A673 (cell line): ENCODE measurements at regions not wholly inside any gene's neighbourhood (a gene's known extent, or its start where the extent isn't known, plus 50 kb on each side); places are given as distances from the start of the nearest gene placed in this dataset.

Experiments used
- BruUV-seq: library from RNA; stranded (reverse); fragments of 400-500 nt; replicated peaks from 2 replicates; lab custom pipeline; 2021; lab: Mats Ljungman, UMichigan
- CTCF ChIA-PET: fragments of 300-600 bp; sonication (Branson Sonifier 250); formaldehyde crosslinking; loops from one replicate; lab custom pipeline; 2022; ENCODE audit warnings: antibody characterized with exemption; lab: Charles Lee
- POLR2A ChIA-PET: fragments of 300-600 bp; sonication (Branson Sonifier 250); formaldehyde crosslinking; loops from one replicate; lab custom pipeline; 2022; ENCODE audit warnings: antibody characterized with exemption; ENCODE audit not compliant: low non-redundant PET; lab: Charles Lee
- DNase-seq: peaks from one replicate; pipeline ENCODE4 v3.0.0-alpha.2; 2015; ENCODE audit warnings: low spot score
- H3K27ac ChIP-seq: fragments of 200-600 bp; sonication (generic); 2 replicates; pipeline ENCODE4 v1.5.1; 2016; ENCODE audit warnings: mixed run types, low read depth, mild to moderate bottlenecking, mixed read lengths, antibody characterized with exemption, low read length; ENCODE audit not compliant: poor library complexity, severe bottlenecking
- H3K27me3 ChIP-seq: fragments of 200-600 bp; sonication (generic); replicated peaks from 2 replicates; pipeline ENCODE4 v1.6.1; 2017; ENCODE audit warnings: mixed run types, low read depth, mild to moderate bottlenecking, mixed read lengths, antibody characterized with exemption, low read length; ENCODE audit not compliant: insufficient read depth, poor library complexity
- H3K36me3 ChIP-seq: fragments of 200-600 bp; sonication (generic); 2 replicates; pipeline ENCODE4 v1.6.1; 2016; ENCODE audit warnings: mixed run types, mild to moderate bottlenecking, mixed read lengths, antibody characterized with exemption, low read length; ENCODE audit not compliant: insufficient read depth, poor library complexity, severe bottlenecking
- H3K4me1 ChIP-seq: fragments of 200-600 bp; sonication (generic); 2 replicates; pipeline ENCODE4 v1.6.1; 2017; ENCODE audit warnings: mixed run types, mild to moderate bottlenecking, mixed read lengths, antibody characterized with exemption, low read length; ENCODE audit not compliant: insufficient read depth, poor library complexity, severe bottlenecking
- H3K4me3 ChIP-seq: fragments of 200-600 bp; sonication (generic); 2 replicates; pipeline ENCODE4 v1.5.1; 2016; ENCODE audit warnings: low read depth, mixed run types, mild to moderate bottlenecking, mixed read lengths, low read length; ENCODE audit not compliant: poor library complexity, severe bottlenecking
- H3K9me3 ChIP-seq: fragments of 200-600 bp; sonication (generic); 2 replicates; pipeline ENCODE4 v1.6.1; 2016; ENCODE audit warnings: mixed run types, low read depth, mild to moderate bottlenecking, mixed read lengths, antibody characterized with exemption, low read length; ENCODE audit not compliant: poor library complexity, severe bottlenecking
- CTCF ChIP-seq: fragments of 300-800, 200-600 bp; sonication (generic); conservative IDR thresholded peaks from 2 replicates; pipeline ENCODE4 v1.5.1; 2017; ENCODE audit warnings: low read depth, mild to moderate bottlenecking, antibody characterized with exemption, low read length, moderate library complexity, mixed read lengths
- EZH2 ChIP-seq: fragments of 200-600 bp; sonication (generic); IDR thresholded peaks from 2 replicates; pipeline ENCODE4 v1.6.1; 2017; ENCODE audit warnings: borderline replicate concordance, low read depth, mild to moderate bottlenecking, mixed read lengths, antibody characterized with exemption, low read length; ENCODE audit not compliant: poor library complexity, severe bottlenecking
- intact Hi-C: fragments of 100-400 bp; cut with micrococcal nuclease; formaldehyde crosslinking; loops from one replicate; pipeline ENCODE4 v1.10.0; 2022; ENCODE audit not compliant: unreplicated experiment

GRCh38 chrX:86935988-86936387 lies 581.6 kb upstream of the KLHL4 start:
- Histone ChIP-seq H3K9me3 (no peaks in the 10 kb centered on the region), H3K27ac (no peak overlapping the region), H3K4me1 (no peaks in the 10 kb centered on the region), H3K27me3 (no peaks in the 10 kb centered on the region), H3K4me3 (no peak overlapping the region), H3K36me3 (no peaks in the 10 kb centered on the region)
- BruUV-seq: no TSS peak
- ChIA-PET CTCF (no interaction called here), POLR2A (no interaction called here)
- no peak for TF ChIP-seq EZH2
- TF ChIP-seq CTCF: no peak
- intact Hi-C loops: no loop called here
- DNase-seq: no peak

GRCh38 chrX:86946569-86946968 lies 571.0 kb upstream of the KLHL4 start:
- ChIA-PET POLR2A (no interaction called here), CTCF (no interaction called here)
- peak; percentile 28 for DNase-seq
- Histone ChIP-seq H3K27ac (no peak overlapping the region), H3K36me3 (no peaks in the 10 kb centered on the region), H3K4me1 (no peaks in the 10 kb centered on the region), H3K27me3 (no peaks in the 10 kb centered on the region), H3K9me3 (no peaks in the 10 kb centered on the region), H3K4me3 (no peak overlapping the region)
- intact Hi-C loops: loop anchor here (2.0 to 5.0 kb wide), 3 partner anchors 140 to 1334 kb away; no protein-coding TSS in a partner anchor
- no TSS peak for BruUV-seq
- TF ChIP-seq EZH2 (no peak), CTCF (peak; percentile 71)

GRCh38 chrX:86964321-86964720 lies 553.3 kb upstream of the KLHL4 start:
- intact Hi-C loops: no loop called here
- peaks cover 7% of the 10 kb centered on the region for H3K9me3 ChIP-seq
- H3K4me3 ChIP-seq: no peak overlapping the region
- DNase-seq: no peak
- no peak for TF ChIP-seq EZH2
- no peak for TF ChIP-seq CTCF
- no peak overlapping the region for H3K27ac ChIP-seq
- CTCF ChIA-PET: no interaction called here
- POLR2A ChIA-PET: no interaction called here
- no peaks in the 10 kb centered on the region for H3K36me3 ChIP-seq
- no peaks in the 10 kb centered on the region for H3K4me1 ChIP-seq
- no TSS peak for BruUV-seq
- H3K27me3 ChIP-seq: no peaks in the 10 kb centered on the region
